GM03348 (cell line): ENCODE measurements at regions not wholly inside any gene's neighbourhood (a gene's known extent, or its start where the extent isn't known, plus 50 kb on each side); places are given as distances from the start of the nearest gene placed in this dataset.
"Not testable (repeated sequence)": the region's sequence is repeated elsewhere in the genome, so short reads cannot be mapped to it uniquely, and the experiment has no call there.

Source experiments
- DNase-seq: peaks from one replicate; pipeline ENCODE4 v3.0.0; 2012; ENCODE audit warnings: low spot score

DNA sequence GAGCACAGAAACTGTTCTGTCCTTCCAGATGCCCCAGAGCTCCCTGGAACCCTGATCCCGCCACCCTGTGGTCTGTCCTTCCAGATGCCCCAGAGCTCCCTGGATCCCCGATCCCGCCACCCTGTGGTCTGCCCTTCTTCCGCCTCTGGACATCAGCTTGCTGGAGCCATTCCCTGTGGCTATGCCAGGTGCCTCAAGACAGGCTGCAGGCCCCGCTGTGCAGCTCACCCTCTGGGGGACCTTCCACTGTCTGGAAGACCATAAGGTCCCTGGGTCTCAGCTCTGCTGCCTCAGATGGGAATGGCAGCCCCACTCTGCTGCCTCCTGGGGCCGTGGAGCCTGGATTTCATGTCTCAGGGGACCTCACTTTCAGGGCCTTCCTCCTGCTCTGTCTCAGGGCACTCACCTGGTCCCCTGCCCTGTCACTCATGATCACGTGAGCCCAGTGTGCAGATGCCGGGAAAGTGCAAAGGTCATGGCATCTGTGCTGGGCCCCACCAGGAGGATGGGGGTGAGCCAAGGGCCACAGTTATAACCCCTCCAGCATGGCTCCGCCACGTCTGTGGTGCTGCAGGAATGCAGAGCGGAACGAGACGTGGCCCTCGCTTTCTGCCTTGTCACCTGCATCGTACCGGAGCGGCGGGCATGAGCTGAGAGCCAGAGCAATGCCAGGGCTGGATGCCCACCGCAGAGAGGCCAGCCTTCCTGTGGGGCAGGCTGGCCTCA, 1520.7 kb downstream of the BRD1 start:
- DNase-seq = no peak

DNA sequence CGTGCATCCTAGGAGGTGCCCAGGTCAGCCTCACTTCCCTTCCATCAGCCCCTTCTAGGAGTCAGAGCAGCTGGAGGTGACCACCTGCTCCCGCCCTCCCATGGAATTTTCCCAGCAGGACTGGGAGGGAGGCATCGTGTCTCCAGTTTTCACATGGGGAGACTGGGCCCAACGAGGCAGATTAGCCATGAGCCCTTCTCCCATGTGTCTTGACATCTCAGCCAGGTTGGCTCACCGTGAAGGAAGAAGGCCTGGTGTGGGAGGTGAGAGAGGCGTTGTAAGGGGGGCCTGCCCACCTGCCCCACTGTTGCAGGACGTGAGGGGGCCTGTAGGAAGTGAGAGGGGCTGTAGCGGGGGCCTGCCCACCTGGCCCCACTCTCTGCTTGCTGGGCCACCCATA, 1521.4 kb downstream of the BRD1 start:
- DNase-seq = no peak

DNA sequence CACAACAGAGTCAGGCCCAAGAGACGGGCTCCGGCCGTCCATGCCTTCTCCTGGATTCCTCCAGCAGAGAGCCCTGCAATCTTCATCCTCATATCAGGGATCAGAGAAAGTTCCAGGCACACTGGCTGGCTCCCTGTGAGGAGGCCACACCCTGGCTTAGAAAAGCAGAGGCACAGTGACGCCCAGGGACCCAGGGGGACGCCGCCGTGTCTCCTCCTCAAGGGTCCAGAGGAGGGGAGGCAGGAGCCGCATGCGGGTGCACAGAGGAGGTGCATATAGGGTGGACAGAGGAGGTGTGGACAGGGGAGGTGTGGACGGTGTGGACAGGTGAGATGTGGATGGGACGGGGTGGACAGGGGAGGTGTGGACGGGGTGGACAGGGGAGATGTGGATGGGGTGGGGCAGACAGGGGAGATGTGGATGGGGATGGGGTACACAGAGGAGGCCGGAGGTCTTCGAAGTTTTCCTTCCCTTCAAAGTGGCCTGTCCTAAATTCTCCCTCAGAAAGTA, 1521.9 kb downstream of the BRD1 start:
- DNase-seq = no peak

DNA sequence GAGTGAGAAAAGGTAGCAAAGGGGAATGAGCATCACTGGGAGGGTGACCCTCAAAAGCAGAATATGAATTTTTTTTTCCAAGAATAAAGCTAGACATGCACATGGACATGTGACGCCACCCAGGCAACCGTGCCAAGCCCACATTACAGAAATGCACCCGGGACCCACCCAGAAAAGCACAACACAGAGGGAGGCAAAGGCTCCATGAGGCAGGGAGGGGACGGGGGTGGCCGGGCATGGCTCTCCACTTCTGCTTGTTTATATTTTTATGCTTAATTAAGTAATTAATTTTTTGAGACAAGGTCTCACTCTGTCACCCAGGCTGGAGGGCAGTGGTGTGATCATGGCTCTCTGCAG, 1524.3 kb downstream of the BRD1 start:
- DNase-seq = no peak

DNA sequence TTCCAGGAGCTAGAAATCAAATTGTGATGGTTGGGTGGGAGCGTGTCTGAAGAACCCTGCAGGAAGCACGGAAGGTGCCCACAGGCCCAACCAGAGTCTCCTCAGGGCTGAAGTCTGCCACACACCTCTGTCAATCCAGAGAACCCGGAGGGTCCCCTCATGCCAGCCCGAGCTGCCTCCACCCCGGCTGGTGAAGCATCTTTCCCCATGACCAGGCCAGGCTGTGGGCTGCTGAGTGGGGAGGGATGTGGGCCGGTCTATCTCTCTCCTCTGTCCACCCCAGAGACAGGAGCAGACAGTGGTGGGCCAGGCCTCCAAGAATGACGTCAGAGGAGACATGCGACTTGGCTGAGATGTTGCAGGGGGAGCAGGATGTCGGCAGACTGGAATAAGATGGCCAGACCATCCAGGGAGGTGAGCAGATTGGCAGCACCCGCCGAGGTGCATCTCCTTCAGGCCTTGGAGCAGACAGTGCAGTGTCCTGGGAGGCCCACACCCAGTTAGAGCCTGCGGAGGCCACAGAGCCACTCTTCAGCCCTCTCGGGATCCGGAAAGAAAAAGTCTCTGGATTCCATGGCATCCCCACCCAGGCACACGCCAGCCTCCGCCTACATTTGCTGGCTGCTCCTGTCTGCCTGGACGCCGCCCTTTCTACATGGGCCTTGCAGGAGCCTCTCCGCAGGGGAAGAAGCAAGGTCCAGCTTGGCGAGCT, 1524.9 kb downstream of the BRD1 start:
- no peak for DNase-seq

DNA sequence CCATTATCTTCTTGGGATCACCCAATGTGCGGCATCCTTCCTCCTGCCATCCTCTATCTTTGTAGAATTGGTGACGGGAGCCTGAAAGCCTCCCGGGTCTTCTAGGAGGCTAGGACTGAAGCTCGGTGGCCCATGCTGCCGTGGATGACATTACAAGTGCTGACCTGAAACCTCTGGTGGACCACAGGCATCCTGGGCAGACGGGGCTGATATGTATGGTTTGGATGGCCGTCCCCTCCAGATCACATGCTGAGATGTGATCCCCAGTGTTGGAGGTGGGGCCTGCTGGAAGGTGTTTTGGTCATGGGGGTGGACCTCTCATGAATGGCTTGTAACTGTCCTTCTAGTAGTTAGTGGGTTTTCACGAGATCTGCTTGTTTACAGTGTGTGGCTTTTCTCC, 1525.8 kb downstream of the BRD1 start:
- DNase-seq = no peak

DNA sequence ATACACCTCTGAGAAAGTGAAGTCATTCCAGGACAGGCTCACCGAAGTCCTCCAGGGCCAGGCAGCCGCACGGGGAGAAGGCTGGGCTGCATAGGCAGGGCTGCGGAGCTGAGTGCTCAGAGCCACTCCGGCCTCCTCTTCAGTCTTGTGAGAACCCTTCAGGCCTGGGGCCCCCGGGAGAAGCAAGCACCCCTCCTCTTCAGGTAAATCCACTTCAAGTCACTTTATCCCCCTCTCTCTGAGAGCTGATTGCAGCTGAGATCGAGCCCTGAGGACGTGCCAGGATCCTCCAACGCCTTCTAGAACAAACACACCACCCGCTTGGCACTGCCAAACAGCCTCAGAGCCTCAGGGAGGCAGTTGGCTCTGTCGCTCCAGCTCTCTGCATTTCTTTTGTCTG, 1526.3 kb downstream of the BRD1 start:
- no peak for DNase-seq

DNA sequence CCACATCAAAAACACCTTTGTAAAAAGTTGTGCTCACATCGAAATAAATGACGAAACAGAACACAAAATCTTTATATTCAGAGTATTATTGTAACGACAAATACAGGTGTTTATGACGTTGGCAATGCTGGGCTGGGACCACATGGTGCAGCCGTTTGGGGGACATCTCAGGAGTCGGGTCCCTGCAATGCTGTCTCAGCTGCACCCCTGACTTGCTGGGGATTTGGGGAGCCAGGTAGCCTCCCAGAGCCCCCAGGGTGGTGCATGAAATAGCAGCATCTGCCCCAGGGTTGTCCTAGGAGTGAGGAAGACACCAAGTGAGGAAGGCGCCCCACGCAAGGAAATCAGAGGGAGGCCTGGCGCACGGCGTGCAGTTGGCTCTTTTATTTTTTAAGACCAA, 1526.8 kb downstream of the BRD1 start:
- DNase-seq = no peak

DNA sequence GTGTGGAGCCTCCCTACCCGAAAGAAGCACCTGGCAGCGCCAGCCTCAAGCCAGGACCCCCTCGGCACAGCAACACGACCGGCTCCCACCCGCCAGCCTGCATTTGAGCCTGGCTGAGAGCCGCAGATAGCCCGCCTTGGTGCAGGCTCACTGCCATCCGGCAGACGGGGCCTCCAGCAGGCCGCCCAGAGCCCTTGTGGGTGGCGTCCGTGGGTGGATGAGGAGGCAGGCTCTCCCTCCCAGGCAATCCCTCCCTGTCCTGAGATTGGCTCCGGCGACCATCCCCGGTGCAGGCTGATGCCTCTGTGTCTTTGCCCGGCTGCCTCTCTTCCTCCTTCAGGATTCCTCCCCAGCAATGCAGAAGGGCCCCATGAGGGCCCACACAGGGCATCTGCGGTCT, 1527.9 kb downstream of the BRD1 start:
- DNase-seq = no peak

DNA sequence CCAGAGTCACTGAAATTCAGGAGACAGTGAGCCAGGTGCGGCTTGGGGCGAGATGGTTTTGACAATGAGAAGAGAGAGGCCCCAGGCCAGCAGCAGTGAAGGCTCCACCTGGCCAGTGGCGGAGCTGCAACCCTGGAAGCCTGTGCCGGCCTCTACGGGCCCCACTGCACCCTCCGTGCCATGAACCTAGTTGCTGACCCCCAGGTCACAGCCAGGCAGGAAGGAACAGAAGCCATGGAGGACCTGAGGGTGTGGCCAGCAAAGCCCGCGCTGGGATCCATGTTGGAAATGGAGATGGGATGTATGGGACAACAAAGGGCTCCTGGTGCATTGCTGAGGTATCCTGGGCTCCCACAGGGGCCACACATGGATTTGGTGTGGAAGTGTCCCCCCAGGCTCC, 1528.5 kb downstream of the BRD1 start:
- no peak for DNase-seq

DNA sequence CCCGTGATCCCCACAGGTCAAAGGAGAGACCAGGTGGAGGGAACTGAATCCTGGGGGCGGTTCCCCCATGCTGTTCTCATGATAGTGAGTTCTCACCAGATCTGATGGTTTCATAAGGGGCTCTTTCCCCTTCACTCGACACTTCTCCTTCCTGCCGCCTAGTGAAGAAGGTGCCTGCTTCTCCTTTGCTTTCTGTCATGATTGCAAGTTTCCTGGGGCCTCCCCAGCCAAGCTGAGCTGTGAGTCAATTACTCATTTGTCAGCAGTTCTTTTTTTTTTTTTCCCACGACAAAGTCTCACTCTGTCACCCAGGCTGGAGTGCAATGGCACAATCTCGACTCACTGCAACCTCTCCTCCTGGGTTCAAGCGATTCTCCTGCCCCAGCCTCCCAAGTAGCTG, 1530.4 kb downstream of the BRD1 start:
- no peak for DNase-seq

DNA sequence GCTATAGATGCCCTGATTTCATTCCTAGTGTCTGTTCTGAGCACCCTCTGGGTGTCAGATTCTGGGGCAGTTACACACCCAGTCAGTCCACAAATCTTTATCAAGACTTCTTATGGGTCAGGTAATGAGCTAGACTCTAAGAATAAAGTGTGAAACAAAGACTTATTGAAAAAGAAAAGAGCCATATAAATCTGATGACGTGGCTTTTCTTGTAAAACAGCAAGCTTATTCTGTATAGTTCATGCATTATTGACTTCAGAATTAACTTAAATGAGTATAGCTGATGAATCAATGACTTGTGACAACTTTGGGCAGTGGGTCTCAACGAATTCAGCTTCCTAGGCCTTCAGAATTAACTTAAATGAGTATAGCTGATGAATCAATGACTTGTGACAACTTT, 1527.5 kb downstream of the TBC1D22A start:
- not testable (repeated sequence) for DNase-seq

DNA sequence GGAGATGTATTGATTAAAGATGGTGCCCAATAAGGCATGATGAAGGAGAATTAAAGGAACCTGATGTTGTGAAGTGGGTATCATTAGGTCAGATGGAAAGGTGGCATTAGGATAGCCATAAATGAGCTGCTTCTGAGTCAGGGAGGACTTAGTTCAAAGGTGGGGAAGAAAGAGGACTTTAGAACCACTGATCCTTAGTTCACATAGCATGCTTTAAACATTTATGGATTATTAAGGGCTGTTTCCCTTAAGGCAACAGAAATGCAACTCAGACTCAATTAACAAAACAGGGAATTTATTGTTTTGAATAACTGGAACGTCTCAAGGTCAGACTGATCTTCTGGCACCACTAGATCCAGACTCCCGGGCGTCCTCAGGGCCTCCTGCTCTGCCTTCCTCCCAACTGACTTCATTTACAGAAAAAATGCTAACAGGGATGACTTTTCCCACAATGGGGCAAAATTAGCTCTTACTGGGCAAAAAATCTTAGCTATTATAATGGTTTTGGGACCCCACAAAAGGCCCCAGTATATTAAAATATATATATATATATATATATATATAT, 1526.0 kb downstream of the TBC1D22A start:
- no peak for DNase-seq

DNA sequence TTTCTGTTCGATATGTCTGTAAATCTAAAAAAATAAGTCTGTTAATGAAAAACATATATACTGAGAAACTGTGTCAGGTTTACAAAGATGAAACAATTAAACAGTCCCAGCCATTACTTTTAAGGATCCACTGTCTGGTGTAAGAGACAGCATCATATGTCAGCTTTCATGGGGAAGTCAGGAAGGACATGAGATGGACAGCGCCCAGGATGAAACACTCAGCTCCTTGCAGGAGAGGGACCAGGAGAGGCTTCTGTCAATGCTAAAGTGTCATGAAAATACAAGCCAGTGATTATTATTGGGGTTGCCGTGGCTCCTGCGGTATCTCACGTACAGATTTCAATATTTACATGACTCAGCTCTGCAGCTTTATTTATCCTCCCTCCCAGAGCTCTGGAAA, 1524.6 kb downstream of the TBC1D22A start:
- DNase-seq = no peak

DNA sequence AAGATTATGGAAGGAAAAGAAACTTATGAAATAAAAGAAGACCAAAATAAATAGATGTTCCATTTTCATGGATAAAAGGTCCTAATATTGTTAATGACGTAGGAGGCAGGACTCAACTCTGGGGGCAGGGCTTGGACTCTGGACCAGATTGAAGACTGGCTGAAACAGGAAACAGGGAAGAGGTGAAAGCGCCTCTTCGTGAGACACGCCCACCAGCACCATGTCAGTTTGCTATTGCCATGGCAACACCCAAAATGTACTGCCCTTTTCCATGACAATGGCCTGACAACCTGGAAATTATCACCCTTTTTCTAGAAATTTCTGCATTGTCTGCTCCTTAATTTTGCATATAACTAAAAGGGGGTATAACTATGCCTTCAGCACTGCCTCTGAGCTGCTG, 1522.2 kb downstream of the TBC1D22A start:
- no peak for DNase-seq

DNA sequence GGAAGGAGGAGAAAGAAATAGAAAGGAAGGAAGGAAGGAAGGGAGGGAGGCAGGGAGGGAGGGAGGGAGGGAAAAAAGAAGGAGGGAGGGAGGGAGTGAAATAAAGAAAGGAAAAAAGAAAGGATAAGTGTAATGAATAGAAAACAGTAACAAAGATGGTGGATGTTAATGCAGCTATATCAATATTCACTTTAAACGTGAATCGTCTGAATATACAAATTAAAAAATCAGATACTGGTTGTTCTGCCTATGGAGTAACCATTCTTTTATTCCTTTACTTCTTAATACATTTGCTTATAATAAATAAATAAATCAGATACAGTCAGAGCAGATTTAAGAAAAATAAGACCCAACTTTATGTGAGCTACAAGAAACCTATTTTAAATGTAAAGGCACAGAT, 1520.4 kb downstream of the TBC1D22A start:
- DNase-seq = no peak

DNA sequence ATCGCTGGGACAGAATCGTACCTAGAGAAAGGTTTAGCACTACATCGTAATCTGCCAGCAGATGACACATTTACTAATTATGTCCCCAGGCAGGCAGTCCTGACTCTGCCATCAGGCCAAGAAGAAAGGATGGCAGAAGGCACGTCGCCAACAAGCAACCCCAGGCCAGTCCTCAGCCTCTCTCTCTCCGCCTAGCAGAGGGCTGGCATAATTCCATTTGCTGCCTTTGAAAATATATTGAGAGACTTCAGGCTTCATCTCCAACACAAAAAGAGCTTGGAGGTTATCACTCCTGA, 1517.0 kb downstream of the TBC1D22A start:
- no peak for DNase-seq

DNA sequence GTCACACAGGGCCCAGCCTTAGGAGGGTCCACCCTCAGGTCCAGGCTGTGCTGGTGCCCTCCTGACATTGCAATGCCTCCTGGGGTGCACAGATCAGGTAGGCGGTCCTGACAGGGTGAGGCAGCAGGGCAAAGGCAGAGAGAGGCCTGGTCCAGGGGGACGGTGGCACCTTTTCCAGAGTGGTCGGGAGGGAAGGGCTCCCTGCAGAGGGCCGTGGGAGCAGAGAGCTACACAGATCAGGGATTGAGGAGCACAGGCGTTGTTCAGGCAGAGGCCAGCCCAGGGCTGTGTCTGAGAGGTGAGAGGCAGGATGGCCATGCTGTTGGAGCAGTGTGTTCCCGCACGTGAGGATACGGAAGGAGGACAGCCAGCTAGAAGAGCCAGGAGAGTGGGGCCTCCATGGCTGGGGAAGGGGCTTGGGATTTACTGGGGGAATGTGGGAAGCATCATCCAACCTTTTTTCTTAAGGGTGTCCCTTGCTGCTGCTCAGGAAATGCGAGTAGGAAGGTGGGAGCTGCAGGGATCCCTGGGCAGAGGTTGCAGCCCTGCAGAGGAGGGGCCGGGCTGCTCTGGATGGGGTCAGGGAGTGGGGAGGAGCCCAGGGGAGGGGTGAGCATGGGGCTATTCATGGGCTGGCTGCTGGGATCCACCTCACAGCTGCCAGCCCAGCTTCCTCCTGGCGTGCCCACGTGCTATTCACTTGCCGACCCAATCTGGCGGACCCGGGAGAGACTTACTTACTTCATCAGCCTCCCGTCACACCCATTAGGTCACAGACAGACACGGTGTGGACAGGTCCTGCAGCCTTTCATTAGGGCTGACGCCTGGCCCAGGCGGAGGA, 1516.4 kb downstream of the TBC1D22A start:
- DNase-seq = no peak

DNA sequence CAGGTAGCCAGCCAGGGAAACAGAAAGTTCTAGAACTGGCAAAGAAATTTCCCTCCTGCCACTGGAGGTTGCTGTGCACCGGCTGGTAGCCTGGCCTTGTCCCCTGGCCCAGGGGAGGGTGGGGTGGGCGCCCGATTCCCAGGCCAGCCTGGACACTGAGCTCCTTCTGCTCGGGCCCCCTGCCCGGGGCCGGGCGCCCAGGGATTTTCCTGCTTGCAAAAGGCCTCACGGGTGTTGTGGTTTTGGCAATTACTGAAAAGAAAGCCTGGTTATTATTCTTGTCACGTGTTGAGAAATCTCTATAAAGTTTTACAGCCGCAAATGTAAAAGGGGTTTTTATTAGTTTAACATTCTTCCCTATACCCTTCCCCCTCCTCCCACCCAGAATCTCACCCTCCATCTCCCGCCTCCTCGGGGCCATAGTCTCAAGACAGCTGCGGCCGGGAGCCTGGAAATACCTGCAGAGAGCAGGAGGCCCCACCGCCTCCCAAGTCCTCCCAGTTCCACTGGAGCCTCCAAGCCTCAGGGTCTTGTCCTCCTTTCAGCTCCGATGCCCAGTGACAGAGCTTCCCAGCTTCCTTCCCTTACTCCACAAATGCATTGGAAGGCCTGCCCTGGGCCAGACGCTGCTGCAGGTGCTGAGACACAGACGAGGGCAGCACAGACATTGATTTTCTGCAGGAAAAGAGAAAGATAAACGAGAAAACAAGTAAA, 1515.6 kb downstream of the TBC1D22A start:
- DNase-seq = no peak

DNA sequence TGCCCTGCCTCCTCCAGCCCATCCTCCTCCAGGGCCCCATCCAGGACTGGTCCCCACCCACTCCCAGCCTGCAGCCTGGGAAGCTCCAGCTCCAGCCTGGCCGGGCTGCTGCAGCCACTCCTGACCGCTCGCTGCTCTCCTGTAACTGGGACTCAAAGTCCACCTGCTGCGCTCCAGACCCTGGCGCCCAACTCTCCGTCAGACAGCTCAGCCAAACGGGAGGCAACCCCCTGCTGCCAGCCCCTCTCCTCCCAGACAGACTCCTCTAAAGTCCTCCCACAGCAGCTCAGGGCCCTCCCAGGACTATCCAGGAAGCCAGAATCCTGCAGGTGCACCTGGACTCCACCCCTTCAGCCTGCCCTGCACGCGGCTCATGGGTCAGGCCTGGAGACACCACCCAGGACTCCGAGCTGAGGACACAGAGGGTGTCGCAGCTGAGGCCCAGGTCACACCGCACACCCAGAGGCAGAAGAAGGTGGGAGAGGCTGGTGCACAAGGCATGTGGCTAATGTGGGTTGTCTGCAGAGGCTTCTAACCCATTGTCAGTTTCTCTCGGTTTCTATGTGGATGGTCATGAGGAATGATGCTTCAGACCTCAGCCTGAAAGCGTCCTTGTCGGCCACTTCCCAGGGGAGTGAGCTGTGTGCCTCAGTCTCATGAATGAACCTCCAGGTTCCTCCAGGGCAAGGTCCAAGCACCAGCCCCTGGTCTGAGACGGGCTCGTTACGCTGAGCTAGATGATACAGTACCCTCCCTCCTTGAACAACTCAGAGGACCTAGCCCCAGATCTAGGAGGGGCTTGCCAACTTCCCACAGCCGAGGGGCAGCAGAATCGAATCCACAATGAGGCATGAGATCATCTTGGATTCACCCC, 1514.8 kb downstream of the TBC1D22A start:
- no peak for DNase-seq

DNA sequence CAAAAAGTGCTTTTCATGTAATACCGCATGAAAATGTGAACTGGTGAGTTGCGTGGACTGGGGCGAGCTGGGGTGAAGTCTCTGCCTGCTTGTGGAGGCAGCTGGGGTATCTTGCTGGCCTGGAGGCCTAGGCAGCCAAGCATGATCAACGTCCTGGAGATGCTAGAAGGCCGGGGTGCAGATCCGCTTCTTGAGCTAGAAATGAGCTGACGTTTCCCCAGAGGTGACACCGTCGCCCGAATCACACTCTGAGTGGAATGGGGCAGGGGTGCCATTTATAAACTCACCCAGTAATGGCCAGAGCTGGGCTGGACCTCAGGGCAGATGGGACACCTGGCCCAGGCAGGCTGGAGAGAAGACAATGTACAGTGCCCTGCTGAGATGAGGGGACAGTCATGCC, 1513.0 kb downstream of the TBC1D22A start:
- no peak for DNase-seq
